DMS53 treated with DMSO at 0.1 percent for 48 hours (cell line): ENCODE measurements at regions not wholly inside any gene's neighbourhood (a gene's known extent, or its start where the extent isn't known, plus 50 kb on each side); places are given as distances from the start of the nearest gene placed in this dataset.
A peak's percentile ranks its signal among the peaks of the same experiment; 100 is the strongest.

Experiments used
- DNase-seq: peaks from one replicate; lab custom pipeline; 2025; ENCODE audit not compliant: unreplicated experiment; lab: John Stamatoyannopoulos, UW

DNA sequence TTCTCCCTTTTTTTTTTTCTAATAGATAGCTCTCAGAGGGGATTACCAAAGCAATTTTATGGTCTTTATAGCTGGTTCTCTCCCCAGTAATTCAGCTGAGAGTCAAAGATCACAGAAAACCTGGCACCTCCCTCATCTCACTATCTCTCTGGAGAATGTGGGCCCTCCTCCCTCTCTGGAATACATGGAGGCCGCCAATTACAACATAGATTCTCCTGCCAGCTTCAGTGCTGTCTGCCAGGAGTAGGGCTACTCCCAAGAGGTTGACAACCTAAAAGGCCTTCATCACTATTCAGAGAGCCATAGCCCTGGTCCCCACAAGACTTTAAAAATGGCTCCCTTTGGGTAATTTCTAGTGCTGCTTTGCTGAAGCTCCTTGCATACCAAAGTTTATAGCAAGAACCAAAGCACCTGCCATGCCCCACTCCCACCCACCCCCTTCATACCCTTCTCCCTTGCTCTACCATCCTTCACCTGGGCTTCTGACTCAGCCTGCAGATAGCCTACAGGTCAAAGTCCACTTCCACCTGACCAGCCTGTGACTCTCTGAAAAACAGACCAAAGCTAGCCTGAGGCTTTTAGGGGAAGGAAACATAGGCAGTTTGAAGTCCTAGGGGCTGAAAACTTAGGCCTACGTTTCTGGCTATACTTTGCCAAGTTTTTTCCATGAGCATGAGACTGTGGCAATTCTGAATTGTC lies 472.3 kb downstream of the TNS1 start:
- peak; percentile 54 for DNase-seq

DNA sequence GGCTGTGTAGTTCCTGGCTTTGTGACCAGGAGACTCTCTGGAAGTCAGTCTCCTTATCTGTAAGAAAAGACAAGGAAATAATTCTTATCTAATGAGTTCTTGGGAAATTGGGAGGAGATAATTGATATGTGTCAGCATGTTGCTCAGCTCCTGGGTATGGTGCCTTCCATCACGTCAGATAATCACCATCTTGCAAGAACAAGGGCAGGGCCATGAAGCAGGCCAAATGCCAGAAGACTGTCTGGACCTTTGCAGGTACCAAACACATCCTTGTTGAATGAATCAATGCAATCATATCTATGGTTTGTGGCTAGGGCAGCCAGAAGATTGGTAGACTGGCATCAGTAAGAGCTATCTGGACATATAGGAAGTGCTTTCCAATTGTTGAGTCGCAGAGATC lies 473.5 kb downstream of the TNS1 start:
- no peak for DNase-seq

DNA sequence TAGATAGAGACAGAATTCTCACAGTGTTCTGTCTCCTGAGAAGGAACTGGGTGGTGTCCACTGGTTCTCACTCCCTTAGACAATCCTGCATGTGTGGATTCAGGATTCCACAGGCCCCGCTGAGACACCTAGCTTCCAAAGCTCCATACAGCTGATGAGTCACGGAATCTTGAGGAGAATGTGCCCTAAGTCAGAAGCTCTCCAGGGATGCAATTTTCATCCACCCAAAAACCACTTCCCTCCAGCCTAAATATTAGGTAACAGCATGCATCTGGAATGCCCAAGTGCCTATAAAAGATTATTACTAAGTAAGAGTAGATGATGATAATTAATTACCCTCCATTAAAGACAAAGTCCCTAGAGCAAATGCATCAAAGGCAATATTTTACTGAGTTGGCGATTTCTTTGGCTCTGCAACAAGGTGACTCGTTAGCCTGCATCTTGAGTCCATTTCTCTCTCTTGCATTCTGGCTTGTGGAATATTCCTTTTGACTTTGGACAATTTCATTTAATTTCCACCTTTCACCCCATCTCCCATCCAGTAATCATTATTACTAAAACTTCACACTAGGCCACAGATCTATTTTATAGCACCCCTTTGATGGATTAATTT lies 475.1 kb downstream of the TNS1 start:
- no peak for DNase-seq

DNA sequence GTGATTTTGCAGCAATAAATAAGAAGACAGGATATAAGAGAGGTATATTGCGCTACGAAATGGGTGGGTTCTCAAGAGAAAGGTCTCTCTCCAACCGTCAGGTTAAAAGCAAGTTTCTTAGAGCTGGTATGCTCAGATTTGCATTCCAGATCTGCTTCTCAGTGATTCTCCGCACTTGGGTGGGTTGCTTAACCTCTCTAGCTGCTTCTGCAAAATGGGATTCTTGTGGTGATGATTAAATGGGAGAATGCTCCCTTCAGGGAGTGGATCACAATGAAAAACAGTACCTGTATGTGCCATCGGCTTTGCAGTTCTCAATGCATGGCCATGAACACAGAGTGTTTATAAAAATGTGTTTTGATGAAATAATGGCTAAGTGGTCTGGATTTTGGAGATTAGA lies 477.7 kb downstream of the TNS1 start:
- no peak for DNase-seq

DNA sequence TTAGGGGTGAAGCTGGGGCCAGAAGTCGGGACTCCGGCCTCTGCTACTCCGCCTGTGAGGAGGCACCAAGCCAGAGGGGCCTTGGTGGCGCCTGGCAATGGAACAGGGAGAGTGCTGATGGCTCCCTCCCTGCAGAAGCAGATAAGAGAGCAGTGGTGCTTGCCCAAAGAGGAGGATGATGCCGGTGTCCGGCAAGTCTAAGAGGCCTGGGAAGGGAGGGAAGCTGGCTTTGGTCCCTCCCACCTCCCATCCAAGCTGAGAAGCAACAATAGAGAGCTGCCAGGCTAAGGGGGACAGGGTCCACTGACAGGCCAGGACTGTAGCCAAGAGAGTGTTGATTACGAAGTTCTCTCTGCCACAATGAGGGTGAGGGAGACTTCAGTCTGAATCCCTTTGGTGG lies 479.5 kb downstream of the TNS1 start:
- DNase-seq: no peak

DNA sequence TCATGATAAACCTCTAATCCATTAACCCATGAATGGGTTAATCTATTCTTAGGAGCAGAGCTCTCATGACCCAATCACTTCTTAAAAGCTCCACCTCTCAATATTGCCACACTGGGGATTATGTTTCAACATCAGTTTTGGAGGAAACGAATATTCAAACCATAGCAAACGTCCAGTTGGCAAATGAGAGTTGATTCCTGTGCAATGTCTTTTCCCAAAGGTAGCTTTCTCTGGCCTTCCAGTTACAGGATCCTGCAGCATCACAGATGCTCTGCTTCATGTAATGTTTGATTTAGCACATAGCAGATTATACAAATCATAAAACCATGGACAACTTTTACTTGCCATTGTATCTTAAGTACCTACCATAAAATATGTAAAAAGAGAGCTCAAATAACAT lies 481.0 kb downstream of the TNS1 start:
- no peak for DNase-seq

DNA sequence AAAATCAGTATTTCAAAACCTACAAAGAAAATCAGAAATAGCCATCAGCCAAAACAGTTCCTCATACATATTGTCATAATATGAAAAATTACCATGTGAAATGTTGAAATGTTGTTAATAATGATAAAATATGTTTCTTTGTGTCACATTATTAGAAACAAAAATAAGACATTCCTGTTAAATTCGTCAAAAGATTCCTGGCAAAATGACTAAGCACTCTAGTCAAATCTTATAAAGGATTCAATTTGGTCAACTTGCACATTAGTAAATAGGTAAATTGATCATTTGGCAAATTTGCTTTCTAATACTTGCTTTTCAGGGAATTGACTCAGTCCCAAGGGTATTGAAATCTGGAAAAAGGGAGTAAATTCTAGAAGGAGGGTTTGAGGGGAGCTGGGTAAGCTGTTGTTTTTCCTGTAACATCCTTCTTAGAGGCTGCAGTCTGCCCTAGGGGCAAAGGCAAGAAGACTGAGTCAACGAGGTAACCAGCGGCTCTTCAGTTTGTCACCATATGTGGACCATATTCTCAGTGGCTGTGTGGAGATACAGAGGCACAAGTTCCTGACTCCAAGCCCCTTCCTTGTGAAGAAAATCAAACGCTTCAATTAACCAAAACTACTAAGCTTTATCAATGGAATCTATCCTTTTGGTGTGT lies 482.3 kb downstream of the TNS1 start:
- no peak for DNase-seq

DNA sequence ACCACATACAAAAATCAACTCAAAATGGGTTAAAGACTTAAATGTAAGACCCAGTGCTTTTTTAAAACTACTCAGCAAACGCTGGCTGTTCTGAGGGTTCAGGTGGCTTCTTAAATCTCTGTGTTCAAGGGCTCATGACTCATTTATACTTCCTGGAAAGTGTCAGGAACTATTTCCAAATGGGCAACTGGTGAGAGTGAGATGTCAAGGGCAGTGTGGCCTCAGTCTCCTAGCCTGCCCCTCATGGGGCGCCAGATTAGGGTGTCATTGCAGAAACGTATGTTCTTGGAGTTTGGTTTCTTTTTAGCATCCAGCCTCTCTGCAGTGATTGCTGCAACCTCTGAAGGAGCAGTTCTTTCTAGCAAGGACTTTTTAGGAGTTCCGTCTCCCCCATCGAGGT lies 485.4 kb downstream of the TNS1 start:
- DNase-seq: no peak

DNA sequence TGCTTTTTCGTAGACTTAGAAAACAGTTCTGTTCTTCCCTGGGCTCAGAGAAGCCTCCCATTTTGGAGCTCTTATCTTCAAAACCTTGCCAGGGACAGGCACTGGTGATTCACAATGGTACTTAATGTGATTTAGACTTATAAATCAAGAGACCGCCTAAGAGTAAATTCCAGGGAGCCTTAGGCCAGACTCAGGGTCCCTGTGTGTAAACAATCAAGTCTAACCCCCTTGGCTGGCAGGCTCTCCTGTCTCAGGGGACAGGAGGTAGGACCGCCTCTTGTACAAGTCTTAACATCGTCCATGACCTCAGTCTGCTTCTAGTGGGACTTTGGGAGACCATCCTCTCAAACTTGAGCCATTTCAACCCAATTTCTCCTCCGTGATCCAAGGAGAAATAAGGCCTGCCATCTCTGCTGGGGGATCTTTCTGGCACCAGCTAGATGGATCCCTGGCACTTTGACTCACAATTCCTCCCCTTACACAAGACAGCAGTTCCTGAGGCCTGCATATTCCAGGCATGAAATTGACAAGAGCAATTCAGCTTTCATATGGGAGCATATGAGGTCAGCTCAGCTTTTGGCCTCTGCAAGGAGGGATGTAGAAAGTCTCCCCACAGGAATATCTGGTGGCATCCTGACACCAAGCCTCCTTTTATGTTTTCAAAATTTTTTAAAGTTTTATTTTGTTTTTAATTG lies 487.0 kb downstream of the TNS1 start:
- DNase-seq: no peak

DNA sequence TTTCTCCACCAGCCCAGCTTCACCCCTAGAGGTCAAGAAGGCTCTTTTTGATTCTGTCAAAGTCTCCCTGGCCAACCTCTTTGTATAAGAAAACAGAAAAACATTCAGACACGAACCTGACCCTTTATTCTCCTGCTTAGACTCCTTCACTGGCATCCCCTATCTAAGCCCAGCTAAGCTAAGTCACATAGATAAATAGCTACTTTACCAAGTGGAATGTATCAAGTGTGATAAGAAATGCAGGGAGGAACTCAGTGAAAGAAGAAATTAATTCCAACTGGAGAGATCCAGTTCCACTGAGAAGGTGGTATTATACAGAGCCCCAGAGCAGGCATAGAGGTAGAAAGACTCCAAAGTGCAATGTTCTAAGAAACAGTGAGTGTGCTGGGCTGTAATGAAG lies 489.5 kb downstream of the TNS1 start:
- DNase-seq: no peak

DNA sequence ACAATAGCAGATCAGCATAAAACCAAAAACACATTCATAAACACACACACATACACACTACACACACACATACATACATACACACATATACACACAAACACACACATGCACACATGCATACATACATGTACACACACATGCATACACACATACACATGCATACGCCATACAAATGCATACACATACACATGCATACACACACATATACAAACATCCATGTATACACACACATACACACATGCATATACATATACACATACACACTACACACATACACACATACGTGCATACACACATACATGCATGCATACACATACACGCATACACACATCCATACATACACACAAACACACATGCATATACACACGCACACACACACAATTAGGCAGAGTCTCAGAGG lies 490.1 kb downstream of the TNS1 start:
- no peak for DNase-seq

DNA sequence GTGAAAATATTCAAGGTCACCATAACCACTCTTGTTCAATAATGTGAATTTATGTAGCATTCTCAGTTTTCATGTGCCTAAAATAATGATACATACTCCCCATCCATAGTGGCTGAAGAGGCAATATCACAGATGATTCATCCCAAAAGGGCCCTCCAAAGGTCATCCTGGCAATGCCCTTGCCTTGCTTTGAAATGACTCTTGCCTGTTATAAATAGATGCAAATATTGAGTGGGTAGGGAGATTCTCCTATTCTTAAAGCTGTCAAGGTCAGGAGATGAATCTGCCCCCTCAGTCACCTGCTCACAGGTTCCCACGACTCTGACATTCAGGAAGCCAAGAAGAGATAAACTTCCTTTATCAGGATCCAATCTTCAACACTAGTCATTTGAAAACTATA lies 490.5 kb downstream of the TNS1 start:
- DNase-seq: no peak

DNA sequence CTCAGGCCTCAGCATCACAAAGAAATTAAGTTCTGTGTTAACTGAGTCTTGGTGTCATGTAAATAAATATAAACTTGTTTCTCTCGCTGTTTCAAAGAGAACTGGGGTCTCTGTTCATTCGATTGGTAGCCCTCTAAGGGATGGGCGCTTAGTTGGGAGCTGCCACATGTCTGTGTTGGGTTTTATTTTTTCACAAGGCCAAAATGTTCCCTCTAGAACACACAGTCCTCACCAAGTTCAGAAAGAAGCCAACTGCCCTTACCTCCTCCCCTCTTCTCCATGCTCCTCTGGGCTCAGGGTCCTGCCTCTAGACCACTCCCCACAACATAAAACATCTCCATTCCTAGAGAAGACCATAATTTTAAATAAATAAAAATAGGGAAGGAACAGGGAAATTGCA lies 490.9 kb downstream of the TNS1 start:
- no peak for DNase-seq

DNA sequence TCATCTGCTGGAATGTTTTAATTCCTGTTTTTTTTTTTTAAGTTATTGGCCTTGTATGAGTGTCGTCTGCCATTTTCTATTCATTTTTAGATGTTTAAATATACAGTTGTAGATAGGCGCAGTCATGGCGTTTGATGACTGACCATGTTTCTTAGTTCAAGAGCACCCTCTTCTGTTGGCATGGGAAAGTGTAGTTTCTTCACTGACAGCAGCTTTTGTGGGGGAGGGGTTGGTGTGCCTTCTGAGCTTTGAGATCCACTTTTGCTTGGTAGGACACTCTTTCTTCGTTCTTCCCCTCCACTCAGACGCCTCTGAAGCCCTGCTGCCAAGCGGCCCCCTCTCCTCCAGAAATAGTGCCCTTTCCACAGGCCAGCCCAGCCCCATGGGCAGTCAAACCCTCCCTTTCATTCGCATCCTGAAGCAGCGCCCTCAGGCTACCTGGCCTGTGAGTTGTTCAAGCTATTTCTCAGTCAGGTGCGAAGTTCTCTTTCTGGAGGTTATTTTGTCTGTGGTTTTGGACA lies 492.0 kb downstream of the TNS1 start:
- DNase-seq: peak; percentile 53

DNA sequence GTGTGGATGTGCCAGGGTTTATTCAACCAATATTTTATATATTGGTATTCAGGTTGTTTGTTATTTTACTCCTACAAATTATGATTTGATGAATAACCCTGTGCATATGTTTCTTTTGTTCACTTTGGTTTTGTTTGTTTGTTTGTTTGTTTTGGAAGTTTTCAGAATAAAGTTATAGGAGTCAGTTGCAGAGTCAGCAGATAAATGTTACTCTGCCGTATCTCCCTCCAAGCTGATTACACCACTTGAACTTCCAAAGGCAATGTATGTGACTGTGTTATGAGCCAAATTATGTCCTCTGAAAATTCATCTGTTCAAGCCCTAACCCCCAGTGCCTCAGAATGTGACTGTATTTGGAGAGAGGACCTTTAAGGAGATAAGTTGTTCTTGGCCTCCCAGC lies 497.5 kb downstream of the TNS1 start:
- no peak for DNase-seq

DNA sequence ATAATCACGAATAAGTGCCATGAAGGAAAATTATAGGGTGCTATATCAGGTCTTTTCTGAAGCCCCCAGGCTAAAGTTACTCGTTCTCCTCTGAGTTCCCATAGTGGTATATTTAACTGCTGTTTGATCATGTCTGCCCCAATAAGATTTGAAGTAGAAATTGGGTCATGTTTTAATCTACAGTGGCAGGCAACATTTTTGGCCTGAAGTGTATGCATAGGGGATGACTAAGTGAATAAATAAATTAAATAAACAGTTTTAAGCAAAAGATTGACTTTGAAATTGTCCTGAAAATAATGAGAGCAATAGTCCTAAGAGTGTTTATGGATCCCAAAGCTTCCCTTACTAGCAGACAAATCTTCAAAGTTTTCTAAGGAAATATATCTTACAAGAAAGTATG lies 500.9 kb downstream of the TNS1 start:
- DNase-seq: no peak

DNA sequence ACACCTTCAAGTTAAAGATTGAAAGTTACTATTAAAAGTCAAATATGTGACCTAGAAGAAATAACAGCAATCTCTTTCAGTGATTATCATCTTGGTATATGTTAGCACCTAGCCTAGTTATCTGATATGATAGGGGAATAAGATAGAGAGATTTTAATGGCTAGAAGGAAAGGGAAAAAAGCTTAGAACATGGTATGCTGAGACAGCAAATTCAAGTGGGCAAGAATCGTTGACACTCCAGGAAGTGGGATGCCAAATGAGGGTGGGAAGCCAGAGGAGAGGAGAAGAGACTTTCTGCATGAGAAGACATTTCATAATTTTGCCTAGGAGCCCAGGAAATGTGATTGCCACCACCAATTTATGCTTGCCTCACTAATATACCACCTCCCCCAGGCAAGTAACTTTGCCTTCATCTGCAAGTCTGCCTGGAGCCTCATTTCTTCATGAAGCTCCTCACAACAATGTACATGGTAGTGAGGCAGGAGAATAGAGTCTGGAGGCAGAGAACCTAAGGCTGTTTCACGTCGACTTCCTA lies 504.9 kb downstream of the TNS1 start:
- DNase-seq: no peak

DNA sequence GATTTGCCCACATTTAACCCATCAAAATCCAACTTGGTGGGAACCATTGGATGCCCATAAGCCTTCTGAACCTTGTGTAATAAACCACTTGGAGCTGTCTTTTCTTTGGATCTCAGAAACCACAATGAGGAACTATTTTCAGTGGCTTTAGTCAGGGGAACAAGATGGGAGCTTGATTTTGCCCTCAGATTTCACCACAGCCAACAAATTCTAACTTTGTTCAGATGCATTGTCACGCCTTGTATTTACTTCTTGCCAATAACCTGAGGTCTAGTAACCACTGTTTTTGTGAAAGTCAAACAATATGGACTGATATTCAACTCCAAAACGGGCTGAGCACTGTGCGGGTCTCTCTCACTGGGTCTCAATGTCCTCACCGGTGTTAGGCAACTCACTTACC lies 508.2 kb downstream of the TNS1 start:
- DNase-seq: no peak

DNA sequence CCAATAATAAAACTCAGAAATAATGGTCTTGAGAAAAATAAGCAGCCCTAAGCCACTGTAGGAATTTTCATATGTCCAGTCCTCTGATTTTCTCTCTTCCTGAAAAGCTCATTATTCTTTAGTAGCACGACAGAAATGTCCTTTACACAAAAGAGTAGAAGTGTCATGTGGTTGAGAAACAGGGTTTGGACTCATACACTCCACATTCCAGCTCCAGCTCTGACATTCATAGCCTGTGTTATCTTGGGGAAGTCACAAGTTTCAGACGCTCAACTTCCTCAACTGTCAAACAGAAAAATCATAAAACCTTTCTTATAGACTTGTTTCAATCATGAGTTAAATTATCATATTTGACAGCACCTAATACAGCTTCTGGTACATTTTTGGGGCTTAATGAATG lies 511.5 kb downstream of the TNS1 start:
- no peak for DNase-seq

DNA sequence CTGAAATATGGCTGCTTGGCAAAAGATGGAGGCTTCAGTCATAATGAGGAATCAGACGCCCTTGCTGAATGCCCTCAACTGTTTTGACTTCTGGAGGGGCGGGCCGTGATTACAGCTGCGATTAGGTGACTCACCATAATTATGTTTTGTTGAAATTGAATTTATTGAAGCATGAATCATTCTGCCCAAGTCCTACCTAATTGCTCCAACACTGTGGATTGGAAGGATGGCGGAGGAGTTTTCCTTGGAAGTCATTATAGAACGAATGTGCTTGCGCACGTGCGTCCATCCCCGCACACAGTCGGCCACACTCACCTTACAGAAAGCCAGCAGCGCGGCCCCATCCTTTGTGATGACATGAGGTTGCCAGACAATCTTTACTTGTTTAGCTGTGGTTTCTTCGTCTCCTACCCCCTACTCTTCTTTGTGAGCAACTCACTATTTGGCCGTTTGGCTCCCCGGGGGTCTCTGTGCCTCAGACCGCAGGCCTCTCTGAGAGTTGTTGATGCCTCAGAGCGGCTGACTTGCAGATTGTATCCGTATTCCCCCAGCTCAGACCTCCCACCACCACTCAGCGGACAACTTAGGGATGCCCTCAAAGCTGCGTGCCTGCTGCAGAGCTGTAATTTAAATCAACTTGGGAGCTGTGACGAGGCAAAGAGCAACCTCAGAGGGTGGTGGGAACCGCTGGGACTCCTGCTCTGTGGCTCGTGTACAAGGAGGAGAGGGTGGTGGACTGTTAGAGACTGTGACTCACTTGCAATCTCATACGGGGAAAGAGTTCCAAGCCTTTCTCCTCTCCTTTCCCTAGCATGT lies 513.4 kb downstream of the TNS1 start:
- no peak for DNase-seq

DNA sequence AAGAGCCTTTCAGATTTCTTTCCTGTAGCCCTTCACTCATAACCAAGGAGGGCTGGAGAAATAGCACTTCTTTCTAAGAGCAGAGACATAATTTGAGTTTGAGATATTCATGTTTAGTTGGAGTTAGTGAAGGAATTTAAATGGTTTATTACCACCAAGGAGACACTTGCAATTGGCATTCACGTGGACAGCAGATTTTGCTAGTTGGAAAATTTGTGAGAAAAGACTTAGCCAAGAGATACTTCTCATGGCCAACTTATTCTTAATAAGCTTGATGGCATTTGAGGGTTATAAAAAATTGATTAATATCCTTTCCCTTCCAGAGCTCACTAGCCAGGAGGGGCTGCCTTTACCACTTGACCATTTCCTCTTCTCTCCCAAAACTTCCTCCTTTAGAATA lies 518.7 kb downstream of the TNS1 start:
- no peak for DNase-seq
